Subcutaneous abdominal adipose tissue (tissue), 5 donors: ENCODE measurements at regions not wholly inside any gene's neighbourhood (a gene's known extent, or its start where the extent isn't known, plus 50 kb on each side); places are given as distances from the start of the nearest gene placed in this dataset.

Source experiments
- H3K27ac ChIP-seq: one replicate; pipeline ENCODE4 v1.7.0; 2013; ENCODE audit warnings: low read depth, mild to moderate bottlenecking, inconsistent platforms, low read length, moderate library complexity
- H3K27me3 ChIP-seq, 5 donors: one replicate each; pipeline ENCODE4 v1.7.0; 2013; ENCODE audit warnings: low read length in 5 of 5, inconsistent platforms in 1 of 5; ENCODE audit not compliant: control insufficient read depth in 5 of 5, insufficient read depth in 4 of 5
- H3K36me3 ChIP-seq, 5 donors: one replicate each; pipeline ENCODE4 v1.7.0; 2013; ENCODE audit warnings: low read length in 5 of 5; ENCODE audit not compliant: control insufficient read depth in 5 of 5, insufficient read depth in 5 of 5
- H3K4me1 ChIP-seq, 5 donors: one replicate each; pipeline ENCODE4 v1.7.0; 2013; ENCODE audit warnings: low read length in 5 of 5, mild to moderate bottlenecking in 3 of 5, moderate library complexity in 1 of 5; ENCODE audit not compliant: control insufficient read depth in 5 of 5, insufficient read depth in 5 of 5
- H3K4me3 ChIP-seq, 5 donors: one replicate each; pipeline ENCODE4 v1.7.0; 2013; ENCODE audit warnings: low read length in 5 of 5, low read depth in 1 of 5
- H3K9ac ChIP-seq, 5 donors: one replicate each; pipeline ENCODE4 v1.7.0; 2013; ENCODE audit warnings: low read length in 5 of 5, mild to moderate bottlenecking in 4 of 5, moderate library complexity in 3 of 5
- H3K9me3 ChIP-seq, 5 donors: one replicate each; pipeline ENCODE4 v1.7.0; 2013; ENCODE audit warnings: low read length in 5 of 5; ENCODE audit not compliant: control insufficient read depth in 5 of 5
- donor health status: healthy.
- donor health status: healthy.
- donor health status: healthy.
- donor health status: healthy.
- donor health status: healthy.

- no peak overlapping the region for H3K27ac ChIP-seq
- no peaks in the 10 kb centered on the region for H3K36me3 ChIP-seq
Measured at GRCh38 chr10:121262774-121263430, 335.3 kb downstream of the FGFR2 start.

GRCh38 chr10:121263431-121263783 lies 334.8 kb downstream of the FGFR2 start:
- Histone ChIP-seq H3K4me3 (no peak overlapping the region), H3K27ac (no peak overlapping the region), H3K27me3 (no peaks in the 10 kb centered on the region), H3K9ac (no peak overlapping the region), H3K9me3 (no peaks in the 10 kb centered on the region), H3K4me1 (no peaks in the 10 kb centered on the region), H3K36me3 (no peaks in the 10 kb centered on the region)

More at GRCh38 chr10:121262774-121263430, 335.3 kb downstream of the FGFR2 start:
- Histone ChIP-seq H3K9ac (no peak overlapping the region), H3K9me3 (no peaks in the 10 kb centered on the region), H3K27me3 (no peaks in the 10 kb centered on the region), H3K4me1 (no peaks in the 10 kb centered on the region), H3K4me3 (no peak overlapping the region)

- Histone ChIP-seq H3K4me3 (no peak overlapping the region), H3K27me3 (no peaks in the 10 kb centered on the region), H3K36me3 (no peaks in the 10 kb centered on the region), H3K9me3 (no peaks in the 10 kb centered on the region), H3K9ac (no peak overlapping the region), H3K4me1 (no peaks in the 10 kb centered on the region), H3K27ac (no peak overlapping the region)
Measured at GRCh38 chr10:121265360-121266123, 332.7 kb downstream of the FGFR2 start.

- H3K27ac ChIP-seq, result no peak overlapping the region
- no peaks in the 10 kb centered on the region for H3K4me1 ChIP-seq
- no peaks in the 10 kb centered on the region for H3K9me3 ChIP-seq
- H3K4me3 ChIP-seq, result no peak overlapping the region
- no peak overlapping the region for H3K9ac ChIP-seq
- no peaks in the 10 kb centered on the region for H3K36me3 ChIP-seq
- peaks cover 0 to 3% (median 0%) of the 10 kb centered on the region in 5 donors for H3K27me3 ChIP-seq
Measured at GRCh38 chr10:121266370-121266769, 331.9 kb downstream of the FGFR2 start.

- H3K9me3 ChIP-seq, result no peaks in the 10 kb centered on the region
- no peak overlapping the region for H3K9ac ChIP-seq
- H3K27me3 ChIP-seq, result peaks cover 0 to 3% (median 0%) of the 10 kb centered on the region in 5 donors
- no peak overlapping the region for H3K27ac ChIP-seq
- no peak overlapping the region for H3K4me3 ChIP-seq
- H3K36me3 ChIP-seq, result no peaks in the 10 kb centered on the region
- no peaks in the 10 kb centered on the region for H3K4me1 ChIP-seq
Measured at GRCh38 chr10:121267236-121268003, 330.8 kb downstream of the FGFR2 start.

GRCh38 chr10:121268363-121268762 lies 329.9 kb downstream of the FGFR2 start:
- Histone ChIP-seq H3K9ac (no peak overlapping the region), H3K4me1 (no peaks in the 10 kb centered on the region), H3K9me3 (no peaks in the 10 kb centered on the region), H3K27ac (no peak overlapping the region), H3K27me3 (peaks cover 0 to 3% (median 0%) of the 10 kb centered on the region in 5 donors), H3K36me3 (no peaks in the 10 kb centered on the region), H3K4me3 (no peak overlapping the region)

GRCh38 chr10:121268863-121269432 lies 329.3 kb downstream of the FGFR2 start:
- H3K9me3 ChIP-seq, result no peaks in the 10 kb centered on the region
- H3K27me3 ChIP-seq, result peaks cover 0 to 3% (median 0%) of the 10 kb centered on the region in 5 donors
- H3K36me3 ChIP-seq, result no peaks in the 10 kb centered on the region
- no peaks in the 10 kb centered on the region for H3K4me1 ChIP-seq
- H3K9ac ChIP-seq, result no peak overlapping the region
- H3K27ac ChIP-seq, result no peak overlapping the region
- H3K4me3 ChIP-seq, result no peak overlapping the region

- Histone ChIP-seq H3K27ac (no peak overlapping the region), H3K4me1 (no peaks in the 10 kb centered on the region), H3K27me3 (peaks cover 0 to 3% (median 0%) of the 10 kb centered on the region in 5 donors), H3K4me3 (no peak overlapping the region), H3K9me3 (no peaks in the 10 kb centered on the region), H3K36me3 (no peaks in the 10 kb centered on the region), H3K9ac (no peak overlapping the region)
Measured at GRCh38 chr10:121270906-121271305, 327.3 kb downstream of the FGFR2 start.

- Histone ChIP-seq H3K36me3 (no peaks in the 10 kb centered on the region), H3K27me3 (peaks cover 0 to 3% (median 0%) of the 10 kb centered on the region in 5 donors), H3K9me3 (peaks cover 0 to 2% (median 0%) of the 10 kb centered on the region in 5 donors), H3K9ac (no peak overlapping the region), H3K4me1 (no peaks in the 10 kb centered on the region), H3K27ac (no peak overlapping the region), H3K4me3 (no peak overlapping the region)
Measured at GRCh38 chr10:121276046-121276445, 322.2 kb downstream of the FGFR2 start.
